ENCODE measurements at regions not wholly inside any gene's neighbourhood (a gene's known extent, or its start where the extent isn't known, plus 50 kb on each side); places are given as distances from the start of the nearest gene placed in this dataset.

DNA sequence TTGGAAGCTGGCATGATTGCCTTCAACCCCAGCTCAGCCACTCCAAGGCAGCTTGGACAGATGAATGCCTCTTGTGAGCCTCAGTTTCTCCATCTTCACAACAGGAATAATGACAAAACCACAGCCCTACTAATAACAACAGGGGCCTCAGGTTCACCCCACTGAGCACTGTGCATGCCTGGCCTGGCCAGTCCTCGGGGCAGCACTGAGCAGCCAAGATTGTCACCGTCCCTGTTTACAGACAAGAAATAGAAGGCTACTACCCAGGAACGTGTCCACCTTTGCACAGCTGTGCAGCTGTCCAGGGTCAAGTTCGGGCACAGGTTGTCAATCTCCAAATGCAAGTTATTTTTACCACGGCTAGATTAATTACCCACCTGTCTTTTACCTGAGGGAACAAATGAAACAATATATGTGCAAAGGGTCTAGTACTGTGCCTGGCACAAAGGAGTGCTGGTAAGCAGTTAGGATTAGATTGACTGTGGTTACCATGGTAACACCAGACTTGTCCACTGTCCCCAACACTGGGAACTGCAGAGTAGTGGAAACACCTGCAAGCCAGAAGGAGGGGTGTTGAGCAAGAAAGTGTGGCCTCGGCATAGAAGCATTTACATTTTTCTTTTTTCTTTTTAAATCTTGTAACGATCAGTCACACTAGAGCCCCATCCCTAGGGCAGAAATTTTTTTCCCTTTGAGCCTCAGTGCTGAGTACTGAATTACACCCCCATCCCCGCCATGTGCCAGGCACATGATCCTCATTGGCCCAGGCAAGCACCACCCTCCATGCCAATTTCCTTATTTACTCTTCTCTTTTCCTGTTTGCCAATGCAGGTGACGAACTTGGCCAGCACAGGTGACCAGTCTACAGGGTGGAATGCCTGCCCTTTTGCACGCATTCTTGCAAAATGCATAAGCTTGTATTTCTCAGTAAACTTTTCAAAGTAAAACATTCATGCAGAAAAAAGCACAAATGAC is 66.3 kb upstream of the SLC6A6 start:
- Histone ChIP-seq H3K4me2 (ENCODE audit: insufficient read depth, low read length) (no peak overlapping the region), H3K27me3 (ENCODE audit: control insufficient read depth in 2 of 2, insufficient read depth in 2 of 2, low read length in 2 of 2) (peaks cover 0 to 4% of the 10 kb centered on the region in 2 experiments), H3K4me1 (ENCODE audit: control insufficient read depth, extremely low read depth, insufficient read depth, low read length) (no peaks in the 10 kb centered on the region), H2AFZ (ENCODE audit: low read depth, low read length) (no peak overlapping the region), H3K9ac (replicated peaks; ENCODE audit: extremely low read depth, insufficient read depth, low read length) (no peak overlapping the region), H3K9me3 (replicated peaks; ENCODE audit: control insufficient read depth, insufficient read depth, low read length) (no peaks in the 10 kb centered on the region), H4K20me1 (replicated peaks; ENCODE audit: control insufficient read depth, extremely low read depth, insufficient read depth, low read length) (no peaks in the 10 kb centered on the region), H3K79me2 (ENCODE audit: control insufficient read depth, insufficient read depth, low read length) (no peaks in the 10 kb centered on the region), H3K27ac (ENCODE audit: insufficient read depth, low read depth, low read length) (no peak overlapping the region), H3K36me3 (ENCODE audit: control insufficient read depth in 2 of 2, extremely low read depth in 1 of 2, insufficient read depth in 2 of 2, low read length in 2 of 2) (no peaks in the 10 kb centered on the region), H3K4me3 (replicated peaks in 1 of 3; ENCODE audit: insufficient read depth in 1 of 3, low read depth in 1 of 3, low read length in 3 of 3) (no peak overlapping the region), H3K9me1 (replicated peaks; ENCODE audit: control insufficient read depth, extremely low read depth, insufficient read depth, low read length) (no peaks in the 10 kb centered on the region)
- intact Hi-C loops (cut with micrococcal nuclease), result no loop called here
- no peak for DNase-seq (ENCODE audit: low read depth, low spot score)
- POLR2A ChIA-PET, result no interaction called here
- no TSS peak for BruUV-seq (replicated peaks)
- no peak for FAIRE-seq
- CTCF ChIA-PET, result interaction anchor here (0.5 kb wide), 1 partner anchor 132 kb away, joined by 3 read pairs; no protein-coding TSS in a partner anchor
- dilution Hi-C loops (cut with MboI; ENCODE audit: extremely low pct_ligation_motif_present, low sequenced_read_pairs), result no loop called here
- no peak for TF ChIP-seq EZH2 (IDR thresholded peaks at IDR 0.05; ENCODE audit: borderline replicate concordance, low read depth, low read length, severe bottlenecking)
- TF ChIP-seq, protein P1, sequence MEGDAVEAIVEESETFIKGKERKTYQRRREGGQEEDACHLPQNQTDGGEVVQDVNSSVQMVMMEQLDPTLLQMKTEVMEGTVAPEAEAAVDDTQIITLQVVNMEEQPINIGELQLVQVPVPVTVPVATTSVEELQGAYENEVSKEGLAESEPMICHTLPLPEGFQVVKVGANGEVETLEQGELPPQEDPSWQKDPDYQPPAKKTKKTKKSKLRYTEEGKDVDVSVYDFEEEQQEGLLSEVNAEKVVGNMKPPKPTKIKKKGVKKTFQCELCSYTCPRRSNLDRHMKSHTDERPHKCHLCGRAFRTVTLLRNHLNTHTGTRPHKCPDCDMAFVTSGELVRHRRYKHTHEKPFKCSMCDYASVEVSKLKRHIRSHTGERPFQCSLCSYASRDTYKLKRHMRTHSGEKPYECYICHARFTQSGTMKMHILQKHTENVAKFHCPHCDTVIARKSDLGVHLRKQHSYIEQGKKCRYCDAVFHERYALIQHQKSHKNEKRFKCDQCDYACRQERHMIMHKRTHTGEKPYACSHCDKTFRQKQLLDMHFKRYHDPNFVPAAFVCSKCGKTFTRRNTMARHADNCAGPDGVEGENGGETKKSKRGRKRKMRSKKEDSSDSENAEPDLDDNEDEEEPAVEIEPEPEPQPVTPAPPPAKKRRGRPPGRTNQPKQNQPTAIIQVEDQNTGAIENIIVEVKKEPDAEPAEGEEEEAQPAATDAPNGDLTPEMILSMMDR (IDR thresholded peaks at IDR 0.05; ENCODE audit: extremely low read depth in 1 of 2, insufficient read depth in 1 of 2, low read depth in 1 of 2, low read length in 2 of 2), result no peak
- no peak for TF ChIP-seq JUN (IDR thresholded peaks at IDR 0.05; ENCODE audit: borderline replicate concordance, insufficient read depth, insufficient read length, low read depth)
- no peak for TF ChIP-seq POLR2AphosphoS5 (IDR thresholded peaks at IDR 0.05; ENCODE audit: insufficient read depth, low read depth, low read length)
- no peak for TF ChIP-seq GATA2 (IDR thresholded peaks at IDR 0.05; ENCODE audit: insufficient read depth, insufficient read length, low read depth, low read length)
- TF ChIP-seq, protein P2, sequence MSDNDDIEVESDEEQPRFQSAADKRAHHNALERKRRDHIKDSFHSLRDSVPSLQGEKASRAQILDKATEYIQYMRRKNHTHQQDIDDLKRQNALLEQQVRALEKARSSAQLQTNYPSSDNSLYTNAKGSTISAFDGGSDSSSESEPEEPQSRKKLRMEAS (IDR thresholded peaks at IDR 0.05; ENCODE audit: insufficient read depth, insufficient read length), result no peak
- TF ChIP-seq FOS (IDR thresholded peaks at IDR 0.05; ENCODE audit: borderline replicate concordance, insufficient read depth, low read length), result no peak
- TF ChIP-seq MYC (IDR thresholded peaks at IDR 0.05; ENCODE audit: low read depth, low read length), result no peak
- no peak for TF ChIP-seq POLR2A (IDR thresholded peaks at IDR 0.05; ENCODE audit: low read depth, low read length)
